MCF 10A (cell line): ENCODE measurements at regions not wholly inside any gene's neighbourhood (a gene's known extent, or its start where the extent isn't known, plus 50 kb on each side); places are given as distances from the start of the nearest gene placed in this dataset.

ENCODE experiments used
- BruUV-seq: library from RNA; stranded (reverse); fragments of 400-500 nt; replicated peaks from 2 replicates; lab custom pipeline; 2021; lab: Mats Ljungman, UMichigan
- CTCF ChIA-PET: fragments of 300-600 bp; sonication (Branson Sonifier 250); formaldehyde crosslinking; extraction: SDS; loops from one replicate; lab custom pipeline; 2021; ENCODE audit warnings: antibody characterized with exemption, inconsistent platforms; lab: Yijun Ruan, JAX
- POLR2A ChIA-PET: fragments of 300-600, 350-650 bp; sonication (Branson Sonifier 250); formaldehyde crosslinking; extraction: SDS; loops from one replicate; lab custom pipeline; 2020; ENCODE audit warnings: antibody characterized with exemption, inconsistent platforms; lab: Yijun Ruan, JAX
- DNase-seq: peaks from one replicate; pipeline ENCODE4 v3.0.0-alpha.2; 2018; ENCODE audit not compliant: unreplicated experiment
- H3K27ac Mint-ChIP-seq: one replicate; pipeline ENCODE4 v1.8.0; 2022; ENCODE audit warnings: mild to moderate bottlenecking, low read depth, mixed read lengths; ENCODE audit not compliant: unreplicated experiment
- H3K27me3 Mint-ChIP-seq: one replicate; pipeline ENCODE4 v1.8.0; 2022; ENCODE audit warnings: mixed read lengths; ENCODE audit not compliant: insufficient read depth, unreplicated experiment
- H3K36me3 Mint-ChIP-seq: one replicate; pipeline ENCODE4 v1.8.0; 2022; ENCODE audit warnings: mild to moderate bottlenecking, moderate library complexity, mixed read lengths; ENCODE audit not compliant: insufficient read depth, unreplicated experiment
- H3K4me1 Mint-ChIP-seq: one replicate; pipeline ENCODE4 v1.8.0; 2022; ENCODE audit warnings: mixed read lengths; ENCODE audit not compliant: insufficient read depth, unreplicated experiment
- H3K4me3 Mint-ChIP-seq: one replicate; pipeline ENCODE4 v1.8.0; 2022; ENCODE audit warnings: mild to moderate bottlenecking, moderate library complexity, mixed read lengths; ENCODE audit not compliant: unreplicated experiment
- H3K9me3 Mint-ChIP-seq: one replicate; pipeline ENCODE4 v1.8.0; 2022; ENCODE audit warnings: mixed read lengths; ENCODE audit not compliant: unreplicated experiment
- intact Hi-C: fragments of 100-400 bp; cut with micrococcal nuclease; formaldehyde crosslinking; loops from 2 replicates; pipeline ENCODE4 v1.14.1; 2022
- TF ChIP-seq, protein P1 (sequence below): fragments of 200-600 bp; IDR thresholded peaks from one replicate; pipeline ENCODE4 v1.8.0; 2022; ENCODE audit warnings: antibody characterized with exemption, mild to moderate bottlenecking; ENCODE audit not compliant: unreplicated experiment

DNA sequence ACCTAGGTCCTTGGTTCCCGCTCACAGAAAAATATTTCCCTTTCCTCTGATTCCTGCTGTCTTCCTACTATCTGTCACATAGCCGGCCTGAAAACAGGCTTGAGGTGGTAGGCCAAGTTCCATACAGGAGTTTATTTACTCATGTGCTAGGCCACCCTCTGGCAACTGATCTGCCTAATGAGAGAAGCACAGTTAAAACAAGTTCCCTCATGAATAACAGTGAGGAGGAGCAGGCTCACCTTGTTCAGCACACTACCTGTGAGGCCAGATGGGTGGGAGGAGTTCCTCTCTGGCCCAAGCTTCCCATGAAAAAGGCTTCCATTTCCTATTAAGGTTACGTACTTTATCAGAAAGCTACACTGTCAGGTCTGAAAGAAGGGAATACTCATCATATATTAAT, 206.0 kb downstream of the MYRFL start:
- Mint-ChIP-seq H3K4me3 (no peak overlapping the region), H3K4me1 (no peaks in the 10 kb centered on the region), H3K27ac (no peak overlapping the region), H3K36me3 (no peaks in the 10 kb centered on the region), H3K9me3 (no peaks in the 10 kb centered on the region), H3K27me3 (no peaks in the 10 kb centered on the region)
- ChIA-PET POLR2A (no interaction called here), CTCF (no interaction called here)
- TF ChIP-seq, protein P1, sequence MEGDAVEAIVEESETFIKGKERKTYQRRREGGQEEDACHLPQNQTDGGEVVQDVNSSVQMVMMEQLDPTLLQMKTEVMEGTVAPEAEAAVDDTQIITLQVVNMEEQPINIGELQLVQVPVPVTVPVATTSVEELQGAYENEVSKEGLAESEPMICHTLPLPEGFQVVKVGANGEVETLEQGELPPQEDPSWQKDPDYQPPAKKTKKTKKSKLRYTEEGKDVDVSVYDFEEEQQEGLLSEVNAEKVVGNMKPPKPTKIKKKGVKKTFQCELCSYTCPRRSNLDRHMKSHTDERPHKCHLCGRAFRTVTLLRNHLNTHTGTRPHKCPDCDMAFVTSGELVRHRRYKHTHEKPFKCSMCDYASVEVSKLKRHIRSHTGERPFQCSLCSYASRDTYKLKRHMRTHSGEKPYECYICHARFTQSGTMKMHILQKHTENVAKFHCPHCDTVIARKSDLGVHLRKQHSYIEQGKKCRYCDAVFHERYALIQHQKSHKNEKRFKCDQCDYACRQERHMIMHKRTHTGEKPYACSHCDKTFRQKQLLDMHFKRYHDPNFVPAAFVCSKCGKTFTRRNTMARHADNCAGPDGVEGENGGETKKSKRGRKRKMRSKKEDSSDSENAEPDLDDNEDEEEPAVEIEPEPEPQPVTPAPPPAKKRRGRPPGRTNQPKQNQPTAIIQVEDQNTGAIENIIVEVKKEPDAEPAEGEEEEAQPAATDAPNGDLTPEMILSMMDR: no peak
- BruUV-seq: no TSS peak
- no peak for DNase-seq
- intact Hi-C loops: no loop called here

DNA sequence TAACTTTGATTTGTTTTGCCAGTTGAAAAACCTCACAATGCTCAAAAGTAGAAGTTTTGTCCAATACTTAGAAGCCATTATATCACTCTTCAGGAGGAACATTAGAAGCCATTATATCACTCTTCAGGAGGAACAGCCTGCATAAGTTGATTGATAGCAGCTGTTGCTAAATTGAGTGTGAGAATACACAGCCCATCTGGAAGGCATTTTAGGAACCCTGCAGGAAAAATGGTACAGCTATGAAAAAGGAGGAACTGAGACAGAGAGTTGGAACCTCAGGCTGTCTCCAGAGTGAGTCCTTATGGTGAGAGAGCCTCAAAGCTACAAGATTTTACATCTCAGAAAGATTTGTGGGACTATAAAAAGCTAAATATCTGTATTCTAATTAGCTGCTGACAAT, 207.0 kb downstream of the MYRFL start:
- no peaks in the 10 kb centered on the region for H3K36me3 Mint-ChIP-seq
- no peak overlapping the region for H3K4me3 Mint-ChIP-seq
- TF ChIP-seq, protein P1: no peak
- BruUV-seq: no TSS peak
- no peaks in the 10 kb centered on the region for H3K27me3 Mint-ChIP-seq
- H3K9me3 Mint-ChIP-seq: no peaks in the 10 kb centered on the region
- intact Hi-C loops: no loop called here
- no peaks in the 10 kb centered on the region for H3K4me1 Mint-ChIP-seq
- ChIA-PET CTCF (interaction anchor here (0.6 kb wide), 1 partner anchor 686 kb away, joined by 3 read pairs; no protein-coding TSS in a partner anchor), POLR2A (no interaction called here)
- no peak for DNase-seq
- H3K27ac Mint-ChIP-seq: no peak overlapping the region

DNA sequence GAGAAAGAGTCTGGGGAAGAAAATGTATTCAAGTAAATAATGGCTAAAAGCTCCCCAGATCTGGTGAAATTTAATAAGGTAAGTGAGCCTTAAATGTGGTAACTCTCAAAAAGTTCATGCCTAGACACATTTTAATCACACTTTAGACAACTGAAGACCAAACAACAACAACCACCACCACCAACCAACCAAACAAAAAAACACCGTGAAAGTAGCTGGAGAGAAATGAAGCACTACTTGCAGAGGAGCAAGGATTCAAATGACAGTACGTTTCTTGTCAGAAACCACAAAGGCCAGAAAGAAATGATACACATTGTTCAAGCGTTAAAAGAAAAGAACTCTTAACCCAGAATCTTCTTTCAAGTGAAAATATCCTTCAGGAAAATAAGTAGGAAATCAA, 208.3 kb downstream of the MYRFL start:
- CTCF ChIA-PET: no interaction called here
- intact Hi-C loops: no loop called here
- no peak overlapping the region for H3K27ac Mint-ChIP-seq
- no peaks in the 10 kb centered on the region for H3K4me1 Mint-ChIP-seq
- no peaks in the 10 kb centered on the region for H3K9me3 Mint-ChIP-seq
- no peaks in the 10 kb centered on the region for H3K36me3 Mint-ChIP-seq
- POLR2A ChIA-PET: no interaction called here
- no TSS peak for BruUV-seq
- no peak for DNase-seq
- no peak overlapping the region for H3K4me3 Mint-ChIP-seq
- H3K27me3 Mint-ChIP-seq: no peaks in the 10 kb centered on the region
- TF ChIP-seq, protein P1: no peak

DNA sequence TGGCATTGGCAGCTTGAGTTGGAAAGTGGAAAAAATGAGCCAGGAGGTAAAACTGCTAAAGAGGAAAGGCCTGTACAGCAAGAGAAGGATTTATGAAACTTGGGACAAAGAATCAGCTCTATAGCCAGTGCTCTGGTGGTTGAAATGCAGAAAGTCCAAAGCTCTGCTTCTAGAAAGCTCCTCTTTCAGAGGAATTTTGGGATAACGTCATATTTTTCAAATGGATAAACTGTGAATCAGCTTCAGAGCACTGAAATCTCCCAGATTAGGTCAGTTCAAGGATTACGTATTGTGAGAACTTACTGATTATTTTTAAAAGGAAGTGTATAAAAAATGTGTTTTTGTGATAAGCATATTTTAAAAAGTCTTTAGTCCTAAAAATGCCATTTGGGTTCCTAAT, 203.1 kb upstream of the CNOT2 start:
- CTCF ChIA-PET: no interaction called here

More for the DNA sequence above, 203.1 kb upstream of the CNOT2 start:
- no peak for DNase-seq
- TF ChIP-seq, protein P1: no peak
- POLR2A ChIA-PET: no interaction called here
- intact Hi-C loops: no loop called here
- Mint-ChIP-seq H3K4me3 (no peak overlapping the region), H3K4me1 (peaks cover 6% of the 10 kb centered on the region), H3K36me3 (no peaks in the 10 kb centered on the region), H3K27me3 (no peaks in the 10 kb centered on the region), H3K9me3 (no peaks in the 10 kb centered on the region), H3K27ac (no peak overlapping the region)
- no TSS peak for BruUV-seq
